GM12874 (cell line): ENCODE measurements at regions not wholly inside any gene's neighbourhood (a gene's known extent, or its start where the extent isn't known, plus 50 kb on each side); places are given as distances from the start of the nearest gene placed in this dataset.

Experiments used
- TF ChIP-seq, protein P1 (sequence below): IDR thresholded peaks from 2 replicates; pipeline ENCODE4 v1.5.1; 2011; ENCODE audit warnings: low read depth, mild to moderate bottlenecking, control low read depth, low read length, moderate library complexity; ENCODE audit not compliant: insufficient read depth

DNA sequence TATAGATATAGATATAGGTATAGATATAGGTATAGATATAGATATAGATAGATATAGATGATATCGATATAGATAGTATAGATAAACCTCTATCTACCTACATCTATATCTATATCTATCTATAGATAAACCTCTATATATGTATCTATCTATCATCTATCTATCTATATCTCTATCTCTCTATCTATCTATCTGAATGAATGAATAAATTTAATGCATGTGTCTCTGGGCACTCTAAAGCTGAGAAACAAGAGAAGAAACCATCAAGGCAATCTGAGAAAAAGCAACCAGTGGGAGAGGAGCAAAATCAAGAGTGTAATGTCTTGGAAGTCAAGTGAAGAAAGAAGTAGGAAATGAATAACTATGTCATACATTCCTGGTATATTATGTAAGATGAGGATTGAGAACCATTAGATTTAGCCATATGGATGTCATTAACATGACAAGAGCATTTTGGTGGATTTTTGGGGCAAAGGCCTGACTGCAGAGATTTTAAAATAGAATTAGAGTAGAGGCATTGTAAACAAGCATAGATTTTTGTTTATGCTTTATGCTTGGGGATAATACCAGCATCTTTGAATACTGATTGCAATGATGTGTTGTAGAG, 1262.7 kb upstream of the MIR17HG start:
- TF ChIP-seq, protein P1, sequence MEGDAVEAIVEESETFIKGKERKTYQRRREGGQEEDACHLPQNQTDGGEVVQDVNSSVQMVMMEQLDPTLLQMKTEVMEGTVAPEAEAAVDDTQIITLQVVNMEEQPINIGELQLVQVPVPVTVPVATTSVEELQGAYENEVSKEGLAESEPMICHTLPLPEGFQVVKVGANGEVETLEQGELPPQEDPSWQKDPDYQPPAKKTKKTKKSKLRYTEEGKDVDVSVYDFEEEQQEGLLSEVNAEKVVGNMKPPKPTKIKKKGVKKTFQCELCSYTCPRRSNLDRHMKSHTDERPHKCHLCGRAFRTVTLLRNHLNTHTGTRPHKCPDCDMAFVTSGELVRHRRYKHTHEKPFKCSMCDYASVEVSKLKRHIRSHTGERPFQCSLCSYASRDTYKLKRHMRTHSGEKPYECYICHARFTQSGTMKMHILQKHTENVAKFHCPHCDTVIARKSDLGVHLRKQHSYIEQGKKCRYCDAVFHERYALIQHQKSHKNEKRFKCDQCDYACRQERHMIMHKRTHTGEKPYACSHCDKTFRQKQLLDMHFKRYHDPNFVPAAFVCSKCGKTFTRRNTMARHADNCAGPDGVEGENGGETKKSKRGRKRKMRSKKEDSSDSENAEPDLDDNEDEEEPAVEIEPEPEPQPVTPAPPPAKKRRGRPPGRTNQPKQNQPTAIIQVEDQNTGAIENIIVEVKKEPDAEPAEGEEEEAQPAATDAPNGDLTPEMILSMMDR, result no peak

DNA sequence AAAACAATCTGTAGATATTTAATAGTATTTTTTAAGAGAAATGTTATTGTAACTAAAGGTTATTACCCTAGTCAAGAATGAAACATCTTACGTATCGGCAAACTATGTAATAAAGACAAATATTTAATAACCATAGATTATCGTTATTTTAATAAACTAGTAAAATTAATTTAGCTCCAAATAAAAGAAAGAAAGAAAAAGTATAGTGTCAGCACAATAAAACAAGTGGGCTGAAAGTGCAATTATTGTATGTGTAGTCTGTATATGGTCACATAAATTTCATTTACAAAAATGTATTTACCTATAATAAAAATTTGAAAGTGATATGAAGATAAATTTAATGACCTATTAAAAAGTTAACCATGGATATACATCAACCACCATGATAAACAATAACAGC, 1258.4 kb upstream of the MIR17HG start:
- TF ChIP-seq, protein P1, result no peak

DNA sequence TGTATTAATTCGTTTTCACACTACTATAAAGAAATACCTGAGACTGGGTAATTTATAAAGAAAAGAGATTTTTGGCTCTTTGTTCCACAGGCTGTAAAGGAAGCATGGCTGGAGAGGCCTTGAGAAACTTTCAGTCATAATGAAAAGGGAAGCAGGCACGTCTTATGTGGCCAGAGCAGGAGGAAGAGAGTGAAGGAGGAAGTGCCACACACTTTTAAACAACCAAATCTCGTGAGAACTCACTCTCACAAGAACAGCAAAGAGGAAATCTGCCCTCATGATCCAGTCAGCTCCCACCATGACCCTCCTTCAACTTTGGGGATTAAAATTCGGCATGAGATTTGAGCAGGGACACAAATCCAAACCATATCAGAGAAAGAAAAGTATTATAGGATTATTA, 1255.9 kb upstream of the MIR17HG start:
- TF ChIP-seq, protein P1, result no peak

DNA sequence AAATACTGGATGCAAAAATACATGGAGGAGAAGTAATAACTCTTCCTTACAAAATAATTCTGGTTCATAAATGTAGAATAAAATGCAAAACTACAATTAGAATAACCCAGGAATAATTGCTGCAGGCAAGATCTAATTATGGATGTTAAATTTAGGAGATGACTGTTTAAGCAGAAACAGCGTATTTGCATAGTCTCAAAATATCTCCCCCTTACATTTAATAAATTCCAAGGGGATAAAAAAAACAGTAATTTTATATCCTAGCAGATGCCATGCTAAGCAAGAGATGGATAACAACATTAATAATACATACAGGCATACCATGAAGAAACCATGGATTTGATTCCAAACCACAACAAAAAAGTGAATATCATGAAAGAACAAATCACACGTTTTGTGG, 1253.1 kb upstream of the MIR17HG start:
- TF ChIP-seq, protein P1, result no peak

DNA sequence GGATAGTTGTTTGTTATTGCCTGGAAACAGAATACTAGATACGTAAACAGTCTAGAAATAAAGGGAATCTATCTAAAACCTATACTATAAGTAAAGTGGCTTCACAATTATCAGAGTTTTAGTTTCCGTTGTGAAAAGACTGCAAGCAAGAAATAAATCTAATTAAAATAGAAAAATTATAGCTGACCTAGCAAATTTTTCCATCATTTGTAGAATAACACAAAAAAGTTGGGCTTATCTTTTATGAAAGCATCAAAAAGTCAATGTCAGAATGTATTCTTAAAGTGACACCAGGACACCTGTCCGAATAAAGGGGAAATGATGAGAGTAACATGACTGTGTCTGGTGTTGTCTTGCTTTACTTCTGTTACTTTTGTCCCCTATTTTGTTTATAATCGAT, 1248.9 kb upstream of the MIR17HG start:
- TF ChIP-seq, protein P1, result no peak

DNA sequence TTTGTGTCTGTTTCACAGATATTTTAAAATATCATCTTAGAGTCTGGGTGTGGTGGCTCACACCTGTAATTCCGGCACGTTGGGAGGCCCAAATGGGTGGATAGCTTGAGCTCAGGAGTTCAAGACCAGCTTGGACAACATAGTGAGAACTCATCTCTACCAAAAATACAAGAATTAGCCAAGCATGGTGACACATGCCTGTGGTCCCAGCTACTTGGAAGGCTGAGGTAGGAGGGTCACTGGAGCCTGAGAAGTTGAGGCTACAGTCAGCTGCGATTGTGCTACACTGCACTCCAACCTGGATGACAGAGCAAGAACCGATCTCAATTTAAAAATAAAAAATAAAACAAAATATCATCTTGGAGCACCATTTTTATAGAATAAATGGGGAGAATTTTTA, 1247.6 kb upstream of the MIR17HG start:
- TF ChIP-seq, protein P1, result no peak

DNA sequence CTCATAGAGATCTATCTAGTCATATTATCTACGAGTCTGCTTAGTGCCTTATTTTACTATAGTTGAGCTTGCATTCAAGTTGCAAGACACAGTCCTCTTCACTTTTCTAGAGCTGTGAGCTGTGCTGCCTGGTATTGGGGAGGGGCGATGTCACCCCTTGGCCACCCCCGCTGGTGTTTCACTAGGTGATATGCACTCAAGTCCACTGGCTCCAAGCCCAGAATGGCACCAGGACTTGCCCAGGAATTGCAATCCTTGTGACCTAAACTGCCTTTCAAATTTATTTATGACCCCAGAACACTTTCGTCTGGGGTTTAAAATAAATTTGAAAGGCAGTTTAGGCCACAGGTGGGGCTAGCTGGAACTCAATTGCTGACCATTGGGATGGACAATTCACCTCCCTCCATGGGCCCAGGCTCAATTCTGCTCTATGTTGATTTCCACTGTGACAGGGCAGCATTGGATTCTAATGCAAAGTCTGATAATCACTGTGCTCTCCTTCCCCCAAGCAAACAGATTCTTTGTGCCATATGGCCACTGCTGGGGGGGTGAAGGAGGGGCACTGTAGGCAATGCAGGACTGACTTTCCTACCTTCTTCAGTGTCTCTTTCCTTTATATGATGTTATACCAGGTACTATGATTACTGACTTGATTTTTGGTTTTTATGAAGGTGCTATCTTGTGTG, 1244.2 kb upstream of the MIR17HG start:
- TF ChIP-seq, protein P1, result no peak
